ENCODE measurements at regions not wholly inside any gene's neighbourhood (a gene's known extent, or its start where the extent isn't known, plus 50 kb on each side); places are given as distances from the start of the nearest gene placed in this dataset.

DNA sequence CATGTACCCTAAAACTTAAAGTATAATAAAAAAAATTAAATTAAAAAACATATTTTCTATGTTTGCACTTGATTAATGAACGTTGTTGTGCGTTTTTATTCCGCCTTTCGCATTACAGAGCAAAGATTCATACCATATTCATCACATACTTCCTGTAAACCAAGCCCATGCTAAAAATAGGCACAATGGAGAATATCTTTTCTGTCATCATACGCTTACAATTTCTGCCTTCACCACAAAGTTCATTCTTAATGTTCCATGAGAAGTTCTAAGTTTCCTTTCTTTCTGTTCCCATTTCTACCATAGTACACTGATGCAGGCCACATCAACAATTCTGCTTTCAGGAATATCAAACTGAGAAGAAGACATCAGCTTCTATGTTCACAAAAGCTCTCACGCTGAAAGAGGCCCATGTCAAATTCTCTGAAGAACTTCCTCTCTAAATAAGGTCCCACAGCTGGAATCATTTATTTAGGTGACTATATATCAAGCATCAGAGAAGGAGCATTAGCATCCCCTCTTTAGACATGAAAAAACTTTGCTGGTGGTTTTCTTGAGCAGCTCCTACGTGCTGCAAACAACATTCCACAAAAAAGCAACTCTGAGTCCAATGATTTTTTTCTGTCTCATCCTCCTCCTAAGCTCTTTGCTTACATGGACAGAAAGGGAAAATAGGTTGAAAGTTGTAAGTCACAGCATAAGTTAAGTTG is 456.4 kb downstream of the CDH10 start:
- Histone ChIP-seq H3K4me3 (ENCODE audit: low read length) (no peak overlapping the region), H3K27ac (ENCODE audit: low read depth, low read length) (no peak overlapping the region), H3K9ac (ENCODE audit: extremely low read depth, low read length, poor library complexity, severe bottlenecking) (no peak overlapping the region), H3K36me3 (ENCODE audit: control insufficient read depth, insufficient read depth, low read length) (no peaks in the 10 kb centered on the region), H3K4me1 (ENCODE audit: control insufficient read depth, insufficient read depth, low read length) (no peaks in the 10 kb centered on the region), H3K9me3 (ENCODE audit: control insufficient read depth, low read length) (no peaks in the 10 kb centered on the region), H3K27me3 (ENCODE audit: control insufficient read depth, insufficient read depth, low read length, poor library complexity, severe bottlenecking) (no peaks in the 10 kb centered on the region)
- Mint-ChIP-seq H3K4me1 (no peaks in the 10 kb centered on the region), H3K27ac (no peak overlapping the region), H3K4me3 (no peak overlapping the region), H3K9me3 (no peaks in the 10 kb centered on the region), H3K27me3 (ENCODE audit: insufficient read depth) (no peaks in the 10 kb centered on the region), H3K36me3 (ENCODE audit: low read depth) (no peaks in the 10 kb centered on the region)
- TF ChIP-seq, protein P1, sequence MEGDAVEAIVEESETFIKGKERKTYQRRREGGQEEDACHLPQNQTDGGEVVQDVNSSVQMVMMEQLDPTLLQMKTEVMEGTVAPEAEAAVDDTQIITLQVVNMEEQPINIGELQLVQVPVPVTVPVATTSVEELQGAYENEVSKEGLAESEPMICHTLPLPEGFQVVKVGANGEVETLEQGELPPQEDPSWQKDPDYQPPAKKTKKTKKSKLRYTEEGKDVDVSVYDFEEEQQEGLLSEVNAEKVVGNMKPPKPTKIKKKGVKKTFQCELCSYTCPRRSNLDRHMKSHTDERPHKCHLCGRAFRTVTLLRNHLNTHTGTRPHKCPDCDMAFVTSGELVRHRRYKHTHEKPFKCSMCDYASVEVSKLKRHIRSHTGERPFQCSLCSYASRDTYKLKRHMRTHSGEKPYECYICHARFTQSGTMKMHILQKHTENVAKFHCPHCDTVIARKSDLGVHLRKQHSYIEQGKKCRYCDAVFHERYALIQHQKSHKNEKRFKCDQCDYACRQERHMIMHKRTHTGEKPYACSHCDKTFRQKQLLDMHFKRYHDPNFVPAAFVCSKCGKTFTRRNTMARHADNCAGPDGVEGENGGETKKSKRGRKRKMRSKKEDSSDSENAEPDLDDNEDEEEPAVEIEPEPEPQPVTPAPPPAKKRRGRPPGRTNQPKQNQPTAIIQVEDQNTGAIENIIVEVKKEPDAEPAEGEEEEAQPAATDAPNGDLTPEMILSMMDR (conservative IDR thresholded peaks at IDR 0.05): no peak
- no peak for DNase-seq
- 90 to 95% methylated on average over 6 to 7 of the region's 7 CpGs for WGBS, 2 experiments (ENCODE audit: insufficient coverage in 1 of 2, insufficient read length in 1 of 2)

DNA sequence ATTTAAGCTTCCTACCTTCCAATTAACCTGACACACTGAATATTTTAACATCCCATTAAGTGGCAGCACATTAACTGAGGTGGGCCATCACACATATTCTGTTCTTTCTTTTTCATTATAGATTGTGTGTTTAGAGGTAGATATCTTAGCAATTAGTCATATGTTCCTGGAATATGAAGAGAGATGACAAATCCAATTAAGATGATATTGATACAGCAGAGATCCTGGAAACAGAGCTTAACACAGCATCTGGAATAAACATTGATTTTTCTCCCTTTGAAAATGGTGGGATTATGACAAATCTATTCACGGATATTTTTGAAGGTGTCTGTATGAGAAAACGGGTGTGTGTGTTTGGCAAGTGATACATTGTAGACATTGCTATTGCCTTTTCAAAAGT is 448.0 kb downstream of the CDH10 start:
- Mint-ChIP-seq H3K4me1 (no peaks in the 10 kb centered on the region), H3K9me3 (no peaks in the 10 kb centered on the region), H3K36me3 (ENCODE audit: low read depth) (no peaks in the 10 kb centered on the region), H3K27ac (no peak overlapping the region), H3K27me3 (ENCODE audit: insufficient read depth) (no peaks in the 10 kb centered on the region), H3K4me3 (no peak overlapping the region)
- H3K4me1 ChIP-seq (ENCODE audit: control insufficient read depth, insufficient read depth, low read length): no peaks in the 10 kb centered on the region
- peaks cover 6% of the 10 kb centered on the region for H3K9me3 ChIP-seq (ENCODE audit: control insufficient read depth, low read length)
- H3K27ac ChIP-seq (ENCODE audit: low read depth, low read length): no peak overlapping the region
- no peak for DNase-seq
- no peaks in the 10 kb centered on the region for H3K36me3 ChIP-seq (ENCODE audit: control insufficient read depth, insufficient read depth, low read length)
- no peaks in the 10 kb centered on the region for H3K27me3 ChIP-seq (ENCODE audit: control insufficient read depth, insufficient read depth, low read length, poor library complexity, severe bottlenecking)
- TF ChIP-seq, protein P1 (conservative IDR thresholded peaks at IDR 0.05): no peak
- H3K9ac ChIP-seq (ENCODE audit: extremely low read depth, low read length, poor library complexity, severe bottlenecking): no peak overlapping the region
- WGBS, 2 experiments (ENCODE audit: insufficient coverage in 1 of 2, insufficient read length in 1 of 2): 86% methylated on average over 2 of the region's 2 CpGs; no CpG with 5 or more reads in 1 of the 2 experiments
- H3K4me3 ChIP-seq (ENCODE audit: low read length): no peak overlapping the region

DNA sequence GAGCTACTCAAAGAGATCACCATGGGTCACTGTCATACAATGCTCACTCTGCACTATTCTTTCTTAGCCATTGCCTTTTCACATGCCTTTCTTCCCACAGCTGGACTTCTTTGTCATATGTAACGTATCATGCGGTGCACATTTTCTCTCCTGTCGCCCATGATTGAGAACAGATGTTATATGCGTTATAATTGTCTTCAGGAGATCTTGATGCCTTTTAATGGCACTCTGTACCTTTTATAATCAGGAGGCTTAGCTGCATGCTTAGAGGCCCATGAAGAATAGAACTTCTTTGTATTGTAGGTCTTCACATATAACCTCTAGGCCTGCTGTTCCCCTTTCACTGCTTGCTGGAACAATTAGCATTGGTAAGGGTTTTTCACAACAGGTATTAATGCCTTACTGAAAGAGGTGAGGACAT is 436.1 kb downstream of the CDH10 start:
- peak; percentile 62 for DNase-seq
- whole genome bisulfite sequencing, 2 experiments (ENCODE audit: insufficient coverage in 1 of 2, insufficient read length in 1 of 2): 11 to 31% methylated on average over 3 to 4 of the region's 4 CpGs
- peaks cover 8% of the 10 kb centered on the region for H3K4me1 Mint-ChIP-seq
- no peak overlapping the region for H3K4me3 Mint-ChIP-seq
- H3K9me3 ChIP-seq (ENCODE audit: control insufficient read depth, low read length): peaks cover 17% of the 10 kb centered on the region
- H3K27me3 ChIP-seq (ENCODE audit: control insufficient read depth, insufficient read depth, low read length, poor library complexity, severe bottlenecking): no peaks in the 10 kb centered on the region
- H3K36me3 ChIP-seq (ENCODE audit: control insufficient read depth, insufficient read depth, low read length): no peaks in the 10 kb centered on the region
- TF ChIP-seq, protein P1 (conservative IDR thresholded peaks at IDR 0.05): no peak
- no peaks in the 10 kb centered on the region for H3K27me3 Mint-ChIP-seq (ENCODE audit: insufficient read depth)
- no peaks in the 10 kb centered on the region for H3K36me3 Mint-ChIP-seq (ENCODE audit: low read depth)
- H3K4me3 ChIP-seq (ENCODE audit: low read length): no peak overlapping the region
- H3K9me3 Mint-ChIP-seq: peaks cover 13% of the 10 kb centered on the region
- no peaks in the 10 kb centered on the region for H3K4me1 ChIP-seq (ENCODE audit: control insufficient read depth, insufficient read depth, low read length)
- no peak overlapping the region for H3K27ac ChIP-seq (ENCODE audit: low read depth, low read length)
- H3K27ac Mint-ChIP-seq: no peak overlapping the region
- no peak overlapping the region for H3K9ac ChIP-seq (ENCODE audit: extremely low read depth, low read length, poor library complexity, severe bottlenecking)

Measured in endodermal cell (in vitro differentiated cells).